MM.1S (cell line): ENCODE measurements at regions not wholly inside any gene's neighbourhood (a gene's known extent, or its start where the extent isn't known, plus 50 kb on each side); places are given as distances from the start of the nearest gene placed in this dataset.

Experiments used
- DNase-seq: peaks from one replicate; pipeline ENCODE4 v3.0.0-alpha.2; 2015
- H2AFZ ChIP-seq: fragments of 300-600 bp; sonication (generic); 2 replicates; pipeline ENCODE4 v1.6.0; 2016; ENCODE audit warnings: antibody characterized with exemption, low read length
- H3F3A ChIP-seq: fragments of 300-600 bp; sonication (generic); 2 replicates; pipeline ENCODE4 v1.6.1; 2016; ENCODE audit warnings: mild to moderate bottlenecking, antibody characterized with exemption, low read length, moderate library complexity, mixed read lengths; ENCODE audit not compliant: insufficient read depth
- H3K27ac ChIP-seq: fragments of 300-600 bp; sonication (generic); 2 replicates; pipeline ENCODE4 v1.5.1; 2016; ENCODE audit warnings: mild to moderate bottlenecking, low read length
- H3K27me3 ChIP-seq: fragments of 300-600 bp; sonication (generic); replicated peaks from 2 replicates; pipeline ENCODE4 v1.6.0; 2016; ENCODE audit warnings: low read length; ENCODE audit not compliant: insufficient read depth
- H3K36me3 ChIP-seq: fragments of 300-600 bp; sonication (generic); replicated peaks from 2 replicates; pipeline ENCODE4 v1.6.1; 2016; ENCODE audit warnings: mild to moderate bottlenecking, low read length, mixed read lengths; ENCODE audit not compliant: insufficient read depth
- H3K4me1 ChIP-seq: fragments of 300-600 bp; sonication (generic); 2 replicates; pipeline ENCODE4 v1.6.1; 2016; ENCODE audit warnings: low read length, mixed read lengths
- H3K4me2 ChIP-seq: fragments of 300-600 bp; sonication (generic); 2 replicates; pipeline ENCODE4 v1.6.0; 2016; ENCODE audit warnings: low read depth, low read length
- H3K4me3 ChIP-seq: fragments of 300-600 bp; sonication (generic); 2 replicates; pipeline ENCODE4 v1.5.1; 2016; ENCODE audit warnings: low read length, mixed read lengths
- H3K79me2 ChIP-seq: fragments of 300-600 bp; sonication (generic); 2 replicates; pipeline ENCODE4 v1.6.1; 2016; ENCODE audit warnings: mixed run types, low read length, mixed read lengths
- H3K9ac ChIP-seq: fragments of 300-600 bp; sonication (generic); 2 replicates; pipeline ENCODE4 v1.6.1; 2016; ENCODE audit warnings: low read length, mixed read lengths
- H3K9me2 ChIP-seq: fragments of 300-600 bp; sonication (generic); replicated peaks from 2 replicates; pipeline ENCODE4 v1.6.1; 2016; ENCODE audit warnings: mild to moderate bottlenecking, low read length, mixed read lengths; ENCODE audit not compliant: insufficient read depth
- H3K9me3 ChIP-seq: fragments of 300-600 bp; sonication (generic); replicated peaks from 2 replicates; pipeline ENCODE4 v1.6.1; 2016; ENCODE audit warnings: mild to moderate bottlenecking, low read length, mixed read lengths; ENCODE audit not compliant: insufficient read depth
- H4K20me1 ChIP-seq: fragments of 300-600 bp; sonication (generic); 2 replicates; pipeline ENCODE4 v1.6.1; 2016; ENCODE audit warnings: mild to moderate bottlenecking, low read length, moderate library complexity, mixed read lengths; ENCODE audit not compliant: insufficient read depth
- EZH2 ChIP-seq: fragments of 300-600 bp; sonication (generic); optimal IDR thresholded peaks from 2 replicates; pipeline ENCODE3; 2017; ENCODE audit warnings: low read depth, mild to moderate bottlenecking, antibody characterized with exemption, low read length, mixed read lengths
- EZH2phosphoT487 ChIP-seq: fragments of 300-600 bp; sonication (generic); IDR thresholded peaks from 2 replicates; pipeline ENCODE4 v1.6.1; 2018; ENCODE audit warnings: antibody characterized with exemption, low read length
- TF ChIP-seq, protein P1 (sequence below): fragments of 300-600 bp; sonication (generic); IDR thresholded peaks from 2 replicates; pipeline ENCODE4 v1.5.1; 2016; ENCODE audit warnings: antibody characterized with exemption, low read length, mixed read lengths

- Histone ChIP-seq H3K36me3 (no peaks in the 10 kb centered on the region), H4K20me1 (no peaks in the 10 kb centered on the region), H3K27ac (no peak overlapping the region), H3K4me1 (no peaks in the 10 kb centered on the region), H3K9me3 (no peaks in the 10 kb centered on the region), H2AFZ (no peak overlapping the region), H3K4me3 (no peak overlapping the region), H3K27me3 (peaks cover 89% of the 10 kb centered on the region), H3K9ac (no peak overlapping the region), H3K4me2 (no peak overlapping the region), H3F3A (no peaks in the 10 kb centered on the region), H3K79me2 (no peaks in the 10 kb centered on the region), H3K9me2 (no peaks in the 10 kb centered on the region)
- DNase-seq = no peak
- TF ChIP-seq, protein P1, sequence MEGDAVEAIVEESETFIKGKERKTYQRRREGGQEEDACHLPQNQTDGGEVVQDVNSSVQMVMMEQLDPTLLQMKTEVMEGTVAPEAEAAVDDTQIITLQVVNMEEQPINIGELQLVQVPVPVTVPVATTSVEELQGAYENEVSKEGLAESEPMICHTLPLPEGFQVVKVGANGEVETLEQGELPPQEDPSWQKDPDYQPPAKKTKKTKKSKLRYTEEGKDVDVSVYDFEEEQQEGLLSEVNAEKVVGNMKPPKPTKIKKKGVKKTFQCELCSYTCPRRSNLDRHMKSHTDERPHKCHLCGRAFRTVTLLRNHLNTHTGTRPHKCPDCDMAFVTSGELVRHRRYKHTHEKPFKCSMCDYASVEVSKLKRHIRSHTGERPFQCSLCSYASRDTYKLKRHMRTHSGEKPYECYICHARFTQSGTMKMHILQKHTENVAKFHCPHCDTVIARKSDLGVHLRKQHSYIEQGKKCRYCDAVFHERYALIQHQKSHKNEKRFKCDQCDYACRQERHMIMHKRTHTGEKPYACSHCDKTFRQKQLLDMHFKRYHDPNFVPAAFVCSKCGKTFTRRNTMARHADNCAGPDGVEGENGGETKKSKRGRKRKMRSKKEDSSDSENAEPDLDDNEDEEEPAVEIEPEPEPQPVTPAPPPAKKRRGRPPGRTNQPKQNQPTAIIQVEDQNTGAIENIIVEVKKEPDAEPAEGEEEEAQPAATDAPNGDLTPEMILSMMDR = no peak
- TF ChIP-seq EZH2 (no peak), EZH2phosphoT487 (no peak)
Observed at GRCh38 chr22:44609400-44609988, 92.5 kb upstream of the PRR5 start.

DNA sequence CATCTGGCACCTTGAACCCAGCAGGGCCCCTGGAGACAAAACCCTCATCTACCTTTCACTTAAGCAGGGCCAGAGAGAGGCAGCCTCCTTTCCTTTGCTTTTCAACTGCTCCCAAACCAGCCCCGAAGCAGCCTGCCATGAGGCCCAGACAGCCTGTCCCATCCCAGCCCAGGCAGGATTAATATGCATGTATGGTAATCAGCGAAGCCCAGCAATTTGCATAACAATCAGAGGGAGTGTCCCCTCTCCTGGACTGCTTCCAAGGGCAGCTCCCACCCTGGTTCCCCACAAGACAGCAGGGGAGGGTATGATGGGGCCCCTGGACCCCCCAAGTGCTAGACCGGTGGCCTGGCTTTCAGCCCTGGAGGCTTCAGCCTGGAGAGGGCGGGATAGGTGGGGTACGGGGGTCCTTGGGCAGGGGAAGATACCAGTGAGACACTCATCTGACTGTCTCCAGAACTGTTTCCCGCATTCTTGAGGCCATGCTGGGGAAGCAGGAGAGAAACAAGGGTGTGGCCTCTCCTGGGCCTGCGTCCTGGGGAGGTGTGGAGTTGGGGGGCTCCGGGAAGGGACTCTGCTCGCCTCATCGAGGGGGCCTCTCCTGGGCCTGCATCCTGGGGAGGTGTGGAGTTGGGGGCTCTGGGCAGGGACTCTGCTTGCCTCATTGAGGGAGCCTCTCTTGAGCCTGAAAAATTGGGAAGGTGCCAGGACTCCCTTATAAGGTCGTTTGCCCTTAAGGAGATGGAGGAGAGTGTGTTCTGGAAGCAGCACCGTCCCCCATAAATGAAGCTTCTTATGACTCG is 93.2 kb upstream of the PRR5 start:
- H3K27me3 ChIP-seq = peaks cover 93% of the 10 kb centered on the region
- H2AFZ ChIP-seq = no peak overlapping the region
- TF ChIP-seq EZH2 (no peak), EZH2phosphoT487 (no peak)
- TF ChIP-seq, protein P1 = no peak
- no peaks in the 10 kb centered on the region for H4K20me1 ChIP-seq
- no peaks in the 10 kb centered on the region for H3K79me2 ChIP-seq
- no peaks in the 10 kb centered on the region for H3K4me1 ChIP-seq
- no peaks in the 10 kb centered on the region for H3K9me3 ChIP-seq
- no peak for DNase-seq
- H3K9me2 ChIP-seq = no peaks in the 10 kb centered on the region
- H3F3A ChIP-seq = no peaks in the 10 kb centered on the region
- no peaks in the 10 kb centered on the region for H3K36me3 ChIP-seq
- no peak overlapping the region for H3K9ac ChIP-seq
- no peak overlapping the region for H3K4me3 ChIP-seq
- no peak overlapping the region for H3K27ac ChIP-seq
- H3K4me2 ChIP-seq = no peak overlapping the region

DNA sequence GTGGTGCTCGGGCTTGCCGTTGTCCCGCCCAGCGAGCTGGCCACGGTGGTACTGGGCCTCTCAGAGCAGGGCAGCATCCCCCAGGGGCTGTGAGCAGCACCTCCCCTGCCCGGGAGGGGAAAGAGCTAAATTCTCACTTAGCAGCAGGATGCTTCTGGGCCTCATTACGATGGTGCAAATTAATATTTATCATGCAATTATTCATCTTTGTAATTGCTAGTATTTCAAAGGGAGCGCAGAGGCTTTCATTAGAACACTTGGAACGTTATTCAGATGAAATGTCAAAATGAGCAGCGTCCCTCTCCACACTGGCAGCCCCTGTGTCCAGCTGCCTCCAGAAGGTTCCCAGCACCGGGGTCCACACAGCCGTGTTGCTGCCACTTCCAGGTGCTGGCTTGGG is 95.9 kb upstream of the PRR5 start:
- Histone ChIP-seq H3K36me3 (no peaks in the 10 kb centered on the region), H3K4me1 (no peaks in the 10 kb centered on the region), H3F3A (no peaks in the 10 kb centered on the region), H2AFZ (no peak overlapping the region), H3K79me2 (no peaks in the 10 kb centered on the region), H3K9me2 (no peaks in the 10 kb centered on the region), H3K27ac (no peak overlapping the region), H3K9ac (no peak overlapping the region), H3K4me2 (no peak overlapping the region), H3K4me3 (no peak overlapping the region), H3K9me3 (no peaks in the 10 kb centered on the region), H4K20me1 (no peaks in the 10 kb centered on the region), H3K27me3 (peaks cover 95% of the 10 kb centered on the region)
- no peak for DNase-seq
- TF ChIP-seq, protein P1 = no peak
- no peak for TF ChIP-seq EZH2phosphoT487
- TF ChIP-seq EZH2 = no peak
